WTC11 (cell line): ENCODE measurements at regions not wholly inside any gene's neighbourhood (a gene's known extent, or its start where the extent isn't known, plus 50 kb on each side); places are given as distances from the start of the nearest gene placed in this dataset.

Experiments
- ATAC-seq: fragments of 200-7000 bp; cut with Tn5 transposase; 2 replicates; pipeline ENCODE4 v1.10.0; 2021; ENCODE audit warnings: mild to moderate bottlenecking, moderate library complexity
- CTCF ChIA-PET: fragments of 300-600 bp; sonication (Branson Sonifier 250); formaldehyde crosslinking; loops from one replicate; lab custom pipeline; 2021; ENCODE audit warnings: antibody characterized with exemption; lab: Charles Lee
- POLR2A ChIA-PET: fragments of 350-600 bp; sonication (Branson Sonifier 250); formaldehyde crosslinking; loops from one replicate; lab custom pipeline; 2021; ENCODE audit warnings: antibody characterized with exemption; lab: Charles Lee
- DNase-seq: peaks from one replicate; pipeline ENCODE4 v3.0.0; 2021; ENCODE audit warnings: low spot score
- H3K27ac Mint-ChIP-seq: 2 replicates; pipeline ENCODE4 v1.8.0; 2021; ENCODE audit warnings: mixed read lengths
- H3K27me3 Mint-ChIP-seq: 2 replicates; pipeline ENCODE4 v1.8.0; 2021; ENCODE audit warnings: low read depth, mild to moderate bottlenecking, moderate library complexity, mixed read lengths
- H3K36me3 Mint-ChIP-seq: 2 replicates; pipeline ENCODE4 v1.8.0; 2021; ENCODE audit warnings: mixed read lengths
- H3K4me1 Mint-ChIP-seq: 2 replicates; pipeline ENCODE4 v1.8.0; 2022; ENCODE audit warnings: mixed read lengths
- H3K4me3 Mint-ChIP-seq: 2 replicates; pipeline ENCODE4 v1.8.0; 2021; ENCODE audit warnings: mild to moderate bottlenecking, moderate library complexity, mixed read lengths
- H3K9me3 Mint-ChIP-seq: 2 replicates; pipeline ENCODE4 v1.8.0; 2021; ENCODE audit warnings: mixed read lengths
- FOXP1 ChIP-seq: sonication (generic); formaldehyde crosslinking; IDR thresholded peaks from 2 replicates; pipeline ENCODE4 v1.8.0; 2022; ENCODE audit warnings: missing genetic modification reagents, mild to moderate bottlenecking, moderate library complexity, borderline replicate concordance
- MXD4 ChIP-seq: fragments of 250-450 bp; sonication (Bioruptor Pico); IDR thresholded peaks from 2 replicates; pipeline ENCODE4 v1.8.0; 2021; ENCODE audit warnings: mild to moderate bottlenecking, moderate library complexity, borderline replicate concordance
- NR1H2 ChIP-seq: sonication (generic); formaldehyde crosslinking; IDR thresholded peaks from 2 replicates; pipeline ENCODE4 v1.9.0; 2021; ENCODE audit warnings: mild to moderate bottlenecking, moderate library complexity, missing genetic modification reagents
- PRRX2 ChIP-seq: fragments of 250-450 bp; sonication (Bioruptor Pico); IDR thresholded peaks from 2 replicates; pipeline ENCODE4 v1.8.0; 2021; ENCODE audit warnings: mild to moderate bottlenecking
- SMAD4 ChIP-seq: sonication (generic); formaldehyde crosslinking; IDR thresholded peaks from 2 replicates; pipeline ENCODE4 v1.8.0; 2022; ENCODE audit warnings: mild to moderate bottlenecking, missing genetic modification reagents
- TCF7 ChIP-seq: sonication (generic); formaldehyde crosslinking; IDR thresholded peaks from 2 replicates; pipeline ENCODE4 v1.8.0; 2022; ENCODE audit warnings: mild to moderate bottlenecking, low read depth, missing genetic modification reagents, moderate library complexity
- TEAD4 ChIP-seq: sonication (generic); formaldehyde crosslinking; IDR thresholded peaks from 2 replicates; pipeline ENCODE4 v1.8.0; 2022; ENCODE audit warnings: mild to moderate bottlenecking, missing genetic modification reagents
- ZNF317 ChIP-seq: sonication (generic); formaldehyde crosslinking; IDR thresholded peaks from 2 replicates; pipeline ENCODE4 v1.8.1; 2023; ENCODE audit warnings: low read depth, mild to moderate bottlenecking, moderate library complexity, missing genetic modification reagents, borderline replicate concordance
- TF ChIP-seq, protein P1 (sequence below): sonication (generic); formaldehyde crosslinking; IDR thresholded peaks from 2 replicates; pipeline ENCODE4 v1.8.1; 2023; ENCODE audit warnings: mild to moderate bottlenecking, missing genetic modification reagents, borderline replicate concordance
- TF ChIP-seq, protein P2 (sequence below): sonication (generic); formaldehyde crosslinking; IDR thresholded peaks from 2 replicates; pipeline ENCODE4 v1.8.0; 2022; ENCODE audit warnings: mild to moderate bottlenecking, missing genetic modification reagents
- TF ChIP-seq, protein P3 (sequence below): sonication (generic); formaldehyde crosslinking; IDR thresholded peaks from 2 replicates; pipeline ENCODE4 v1.8.1; 2023; ENCODE audit warnings: mild to moderate bottlenecking, missing genetic modification reagents, moderate library complexity
- TF ChIP-seq, protein P4 (sequence below): sonication (generic); formaldehyde crosslinking; IDR thresholded peaks from 2 replicates; pipeline ENCODE4 v1.8.0; 2022; ENCODE audit warnings: mild to moderate bottlenecking, missing genetic modification reagents
- TF ChIP-seq, protein P5 (sequence below): sonication (generic); formaldehyde crosslinking; IDR thresholded peaks from 2 replicates; pipeline ENCODE4 v1.8.1; 2022; ENCODE audit warnings: mild to moderate bottlenecking, missing genetic modification reagents, moderate library complexity, borderline replicate concordance
- TF ChIP-seq, protein P6 (sequence below): fragments of 250-450 bp; sonication (Bioruptor Pico); conservative IDR thresholded peaks from 2 replicates; pipeline ENCODE4 v1.9.0; 2021; ENCODE audit warnings: mild to moderate bottlenecking

DNA sequence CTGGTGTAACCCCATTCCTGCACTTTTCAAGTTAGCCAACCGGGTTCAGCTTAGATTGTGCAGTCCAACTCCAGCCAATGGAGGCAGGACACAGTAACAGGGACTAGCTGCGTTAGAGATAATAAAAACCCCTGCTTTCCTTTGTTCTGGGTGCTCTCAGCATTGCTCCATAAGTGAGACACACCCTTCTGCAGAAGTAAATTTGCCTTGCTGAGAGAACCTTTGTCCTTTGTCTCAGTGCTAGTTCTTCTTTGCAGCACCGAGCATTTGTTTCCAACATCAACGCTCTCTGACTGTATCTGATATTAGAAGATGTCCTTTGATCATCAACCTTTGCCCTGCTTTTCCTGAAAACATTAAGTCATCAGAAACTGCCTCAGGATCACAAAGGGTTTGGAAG is 169.5 kb upstream of the OR13F1 start (continued):
- TF ChIP-seq, protein P1, sequence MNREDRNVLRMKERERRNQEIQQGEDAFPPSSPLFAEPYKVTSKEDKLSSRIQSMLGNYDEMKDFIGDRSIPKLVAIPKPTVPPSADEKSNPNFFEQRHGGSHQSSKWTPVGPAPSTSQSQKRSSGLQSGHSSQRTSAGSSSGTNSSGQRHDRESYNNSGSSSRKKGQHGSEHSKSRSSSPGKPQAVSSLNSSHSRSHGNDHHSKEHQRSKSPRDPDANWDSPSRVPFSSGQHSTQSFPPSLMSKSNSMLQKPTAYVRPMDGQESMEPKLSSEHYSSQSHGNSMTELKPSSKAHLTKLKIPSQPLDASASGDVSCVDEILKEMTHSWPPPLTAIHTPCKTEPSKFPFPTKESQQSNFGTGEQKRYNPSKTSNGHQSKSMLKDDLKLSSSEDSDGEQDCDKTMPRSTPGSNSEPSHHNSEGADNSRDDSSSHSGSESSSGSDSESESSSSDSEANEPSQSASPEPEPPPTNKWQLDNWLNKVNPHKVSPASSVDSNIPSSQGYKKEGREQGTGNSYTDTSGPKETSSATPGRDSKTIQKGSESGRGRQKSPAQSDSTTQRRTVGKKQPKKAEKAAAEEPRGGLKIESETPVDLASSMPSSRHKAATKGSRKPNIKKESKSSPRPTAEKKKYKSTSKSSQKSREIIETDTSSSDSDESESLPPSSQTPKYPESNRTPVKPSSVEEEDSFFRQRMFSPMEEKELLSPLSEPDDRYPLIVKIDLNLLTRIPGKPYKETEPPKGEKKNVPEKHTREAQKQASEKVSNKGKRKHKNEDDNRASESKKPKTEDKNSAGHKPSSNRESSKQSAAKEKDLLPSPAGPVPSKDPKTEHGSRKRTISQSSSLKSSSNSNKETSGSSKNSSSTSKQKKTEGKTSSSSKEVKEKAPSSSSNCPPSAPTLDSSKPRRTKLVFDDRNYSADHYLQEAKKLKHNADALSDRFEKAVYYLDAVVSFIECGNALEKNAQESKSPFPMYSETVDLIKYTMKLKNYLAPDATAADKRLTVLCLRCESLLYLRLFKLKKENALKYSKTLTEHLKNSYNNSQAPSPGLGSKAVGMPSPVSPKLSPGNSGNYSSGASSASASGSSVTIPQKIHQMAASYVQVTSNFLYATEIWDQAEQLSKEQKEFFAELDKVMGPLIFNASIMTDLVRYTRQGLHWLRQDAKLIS, result no peak
- no peak for TF ChIP-seq FOXP1 (CRISPR knock-in tag)
- TF ChIP-seq, protein P2, sequence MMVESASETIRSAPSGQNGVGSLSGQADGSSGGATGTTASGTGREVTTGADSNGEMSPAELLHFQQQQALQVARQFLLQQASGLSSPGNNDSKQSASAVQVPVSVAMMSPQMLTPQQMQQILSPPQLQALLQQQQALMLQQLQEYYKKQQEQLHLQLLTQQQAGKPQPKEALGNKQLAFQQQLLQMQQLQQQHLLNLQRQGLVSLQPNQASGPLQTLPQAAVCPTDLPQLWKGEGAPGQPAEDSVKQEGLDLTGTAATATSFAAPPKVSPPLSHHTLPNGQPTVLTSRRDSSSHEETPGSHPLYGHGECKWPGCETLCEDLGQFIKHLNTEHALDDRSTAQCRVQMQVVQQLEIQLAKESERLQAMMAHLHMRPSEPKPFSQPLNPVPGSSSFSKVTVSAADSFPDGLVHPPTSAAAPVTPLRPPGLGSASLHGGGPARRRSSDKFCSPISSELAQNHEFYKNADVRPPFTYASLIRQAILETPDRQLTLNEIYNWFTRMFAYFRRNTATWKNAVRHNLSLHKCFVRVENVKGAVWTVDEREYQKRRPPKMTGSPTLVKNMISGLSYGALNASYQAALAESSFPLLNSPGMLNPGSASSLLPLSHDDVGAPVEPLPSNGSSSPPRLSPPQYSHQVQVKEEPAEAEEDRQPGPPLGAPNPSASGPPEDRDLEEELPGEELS (CRISPR knock-in tag), result no peak

DNA sequence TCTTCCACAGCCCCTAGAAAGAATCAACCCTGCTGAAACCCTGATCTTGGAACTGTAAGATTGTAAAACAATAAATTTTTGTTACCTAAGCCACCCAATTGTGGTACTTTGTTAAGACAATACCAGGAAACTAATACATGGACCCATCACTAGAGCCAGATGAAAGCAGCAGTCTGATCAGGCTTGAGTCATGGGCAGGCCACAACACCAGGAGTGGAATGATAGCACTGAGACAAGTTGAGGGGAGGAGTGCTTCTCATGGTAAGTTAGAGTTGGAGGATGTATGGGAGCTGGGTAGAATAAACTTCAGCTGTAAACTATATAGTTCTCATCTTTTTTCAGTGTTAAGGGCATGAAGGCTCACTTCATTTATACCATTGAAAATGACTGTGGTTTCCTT is 164.4 kb upstream of the OR13F1 start:
- TF ChIP-seq PRRX2 (CRISPR knock-in tag), result no peak
- TF ChIP-seq, protein P3, sequence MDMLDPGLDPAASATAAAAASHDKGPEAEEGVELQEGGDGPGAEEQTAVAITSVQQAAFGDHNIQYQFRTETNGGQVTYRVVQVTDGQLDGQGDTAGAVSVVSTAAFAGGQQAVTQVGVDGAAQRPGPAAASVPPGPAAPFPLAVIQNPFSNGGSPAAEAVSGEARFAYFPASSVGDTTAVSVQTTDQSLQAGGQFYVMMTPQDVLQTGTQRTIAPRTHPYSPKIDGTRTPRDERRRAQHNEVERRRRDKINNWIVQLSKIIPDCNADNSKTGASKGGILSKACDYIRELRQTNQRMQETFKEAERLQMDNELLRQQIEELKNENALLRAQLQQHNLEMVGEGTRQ (CRISPR knock-in tag), result no peak
- TF ChIP-seq, protein P4, sequence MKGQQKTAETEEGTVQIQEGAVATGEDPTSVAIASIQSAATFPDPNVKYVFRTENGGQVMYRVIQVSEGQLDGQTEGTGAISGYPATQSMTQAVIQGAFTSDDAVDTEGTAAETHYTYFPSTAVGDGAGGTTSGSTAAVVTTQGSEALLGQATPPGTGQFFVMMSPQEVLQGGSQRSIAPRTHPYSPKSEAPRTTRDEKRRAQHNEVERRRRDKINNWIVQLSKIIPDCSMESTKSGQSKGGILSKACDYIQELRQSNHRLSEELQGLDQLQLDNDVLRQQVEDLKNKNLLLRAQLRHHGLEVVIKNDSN, result no peak
- TF ChIP-seq, all 79 proteins: peak for 0
- Mint-ChIP-seq H3K4me1 (no peaks in the 10 kb centered on the region), H3K27me3 (no peaks in the 10 kb centered on the region), H3K9me3 (peaks cover 11% of the 10 kb centered on the region), H3K27ac (no peak overlapping the region), H3K4me3 (no peak overlapping the region), H3K36me3 (peaks cover 11% of the 10 kb centered on the region)
- ChIA-PET CTCF (no interaction called here), POLR2A (no interaction called here)
- DNase-seq, result no peak
- no peak for ATAC-seq

DNA sequence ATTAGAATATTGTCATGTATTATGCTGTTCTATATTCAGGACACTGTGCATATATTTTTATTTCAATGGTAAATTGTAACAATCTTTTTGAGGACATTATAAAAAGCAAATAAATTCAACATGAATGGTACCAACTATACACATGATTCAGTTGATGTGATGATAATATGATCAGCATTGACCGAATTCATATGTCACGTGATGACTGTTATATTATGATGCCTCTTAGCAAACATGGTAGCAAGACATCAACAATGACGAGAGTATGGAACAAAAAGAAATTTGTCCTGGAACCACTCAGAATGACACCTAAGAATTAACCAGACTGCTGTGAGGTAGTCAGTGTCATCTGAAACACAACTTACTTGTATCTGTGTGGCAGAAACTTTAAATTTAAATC is 161.5 kb upstream of the OR13F1 start:
- no peak overlapping the region for H3K4me3 Mint-ChIP-seq
- no peaks in the 10 kb centered on the region for H3K9me3 Mint-ChIP-seq
- POLR2A ChIA-PET, result no interaction called here
- DNase-seq, result no peak
- H3K36me3 Mint-ChIP-seq, result no peaks in the 10 kb centered on the region
- CTCF ChIA-PET, result no interaction called here
- ATAC-seq, result no peak
- H3K27ac Mint-ChIP-seq, result no peak overlapping the region
- H3K27me3 Mint-ChIP-seq, result no peaks in the 10 kb centered on the region
- H3K4me1 Mint-ChIP-seq, result no peaks in the 10 kb centered on the region
- TF ChIP-seq ZNF317 (CRISPR knock-in tag) (no peak), MXD4 (no peak), TEAD4 (CRISPR knock-in tag) (no peak), NR1H2 (CRISPR knock-in tag) (no peak), SMAD4 (no peak), TCF7 (CRISPR knock-in tag) (no peak)
- TF ChIP-seq, protein P5, sequence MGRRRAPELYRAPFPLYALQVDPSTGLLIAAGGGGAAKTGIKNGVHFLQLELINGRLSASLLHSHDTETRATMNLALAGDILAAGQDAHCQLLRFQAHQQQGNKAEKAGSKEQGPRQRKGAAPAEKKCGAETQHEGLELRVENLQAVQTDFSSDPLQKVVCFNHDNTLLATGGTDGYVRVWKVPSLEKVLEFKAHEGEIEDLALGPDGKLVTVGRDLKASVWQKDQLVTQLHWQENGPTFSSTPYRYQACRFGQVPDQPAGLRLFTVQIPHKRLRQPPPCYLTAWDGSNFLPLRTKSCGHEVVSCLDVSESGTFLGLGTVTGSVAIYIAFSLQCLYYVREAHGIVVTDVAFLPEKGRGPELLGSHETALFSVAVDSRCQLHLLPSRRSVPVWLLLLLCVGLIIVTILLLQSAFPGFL, result no peak
- TF ChIP-seq, protein P1, result no peak
- TF ChIP-seq, protein P6, sequence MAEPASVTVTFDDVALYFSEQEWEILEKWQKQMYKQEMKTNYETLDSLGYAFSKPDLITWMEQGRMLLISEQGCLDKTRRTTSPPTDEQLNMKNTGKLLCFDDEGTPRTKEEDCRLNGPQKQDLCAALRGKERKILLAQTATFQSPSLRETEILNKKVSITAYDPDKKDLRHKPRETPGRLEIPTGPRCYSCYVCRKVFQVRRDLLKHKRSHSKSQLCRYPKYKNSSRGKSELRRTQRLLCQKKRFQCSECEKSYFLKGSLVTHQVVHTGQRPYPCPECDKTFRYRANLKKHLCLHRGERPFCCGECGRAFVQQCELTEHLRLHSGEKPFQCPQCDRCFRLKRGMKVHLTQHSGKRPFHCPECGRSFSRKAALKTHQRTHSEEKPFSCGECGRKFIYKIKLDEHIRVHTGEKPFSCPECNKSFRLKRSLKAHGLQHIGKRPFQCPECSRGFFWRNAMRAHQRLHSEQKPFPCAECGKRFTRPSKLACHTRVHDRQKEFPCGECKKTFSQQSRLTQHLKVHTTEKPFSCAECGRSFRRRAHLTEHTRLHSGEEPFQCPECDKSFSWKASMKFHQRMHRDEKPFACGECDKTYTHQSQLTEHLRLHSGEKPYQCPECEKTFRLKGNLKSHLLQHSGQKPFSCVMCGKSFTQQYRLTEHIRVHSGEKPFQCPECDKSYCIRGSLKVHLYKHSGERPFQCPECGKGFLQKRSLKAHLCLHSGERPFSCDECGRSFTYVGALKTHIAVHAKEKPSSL, result no peak
